GM23248 (cell line): ENCODE measurements at regions not wholly inside any gene's neighbourhood (a gene's known extent, or its start where the extent isn't known, plus 50 kb on each side); places are given as distances from the start of the nearest gene placed in this dataset.

Source experiments
- EZH2 ChIP-seq: fragments of 200-600 bp; sonication (generic); IDR thresholded peaks from 2 replicates; pipeline ENCODE4 v1.6.1; 2018; ENCODE audit warnings: antibody characterized with exemption, mild to moderate bottlenecking; ENCODE audit not compliant: insufficient read depth, poor library complexity, severe bottlenecking
- EZH2phosphoT487 ChIP-seq: fragments of 200-600 bp; sonication (generic); IDR thresholded peaks from 2 replicates; pipeline ENCODE4 v1.6.1; 2018; ENCODE audit warnings: antibody characterized with exemption, moderate library complexity, mild to moderate bottlenecking, low read depth; ENCODE audit not compliant: insufficient read depth

DNA sequence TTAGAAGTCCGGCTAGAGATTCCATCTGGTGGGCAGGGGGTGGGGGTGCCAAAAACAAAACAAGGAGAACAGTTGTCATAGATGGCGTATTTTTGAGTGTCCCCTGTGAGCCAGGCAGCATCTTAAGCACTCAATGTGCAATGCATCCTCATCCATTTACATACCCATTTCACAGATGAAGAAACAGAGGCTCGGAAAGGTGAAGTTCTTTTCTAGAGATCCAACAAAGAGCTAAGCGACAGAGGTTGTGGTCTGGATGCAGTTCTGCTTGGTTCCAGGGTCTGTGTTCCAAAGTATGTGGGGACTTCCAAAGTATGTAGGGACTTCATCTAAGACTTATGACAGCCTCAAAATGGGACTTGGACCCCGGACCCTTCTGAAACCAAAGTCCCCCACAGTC lies 277.8 kb downstream of the MN1 start:
- TF ChIP-seq EZH2phosphoT487 (no peak), EZH2 (no peak)
